ENCODE measurements at regions not wholly inside any gene's neighbourhood (a gene's known extent, or its start where the extent isn't known, plus 50 kb on each side); places are given as distances from the start of the nearest gene placed in this dataset.

- TF ChIP-seq CTCF (IDR thresholded peaks at IDR 0.05) (no peak), POLR2A (IDR thresholded peaks at IDR 0.05) (no peak)
Observed at GRCh38 chr2:19282305-19282704, 76.1 kb downstream of the OSR1 start.
